GM23248 (cell line): ENCODE measurements at regions not wholly inside any gene's neighbourhood (a gene's known extent, or its start where the extent isn't known, plus 50 kb on each side); places are given as distances from the start of the nearest gene placed in this dataset.
A peak's percentile ranks its signal among the peaks of the same experiment; 100 is the strongest.

Experiments
- DNase-seq: peaks from one replicate; pipeline ENCODE4 v3.0.0-alpha.2; 2015
- H2AFZ ChIP-seq: fragments of 200-600 bp; sonication (generic); 2 replicates; pipeline ENCODE4 v1.6.1; 2016; ENCODE audit warnings: antibody characterized with exemption
- H3F3A ChIP-seq: fragments of 200-600 bp; sonication (generic); 2 replicates; pipeline ENCODE4 v1.6.1; 2016; ENCODE audit warnings: mild to moderate bottlenecking, antibody characterized with exemption, mixed run types; ENCODE audit not compliant: insufficient read depth
- H3K27ac ChIP-seq: fragments of 200-600 bp; sonication (generic); 2 replicates; pipeline ENCODE4 v1.5.1; 2016; ENCODE audit warnings: mild to moderate bottlenecking
- H3K27me3 ChIP-seq: fragments of 200-600 bp; sonication (generic); replicated peaks from 2 replicates; pipeline ENCODE4 v1.6.1; 2016; ENCODE audit warnings: mild to moderate bottlenecking; ENCODE audit not compliant: insufficient read depth
- H3K36me3 ChIP-seq: fragments of 200-600 bp; sonication (generic); 2 replicates; pipeline ENCODE4 v1.6.1; 2016; ENCODE audit warnings: low read depth, mild to moderate bottlenecking
- H3K4me1 ChIP-seq: fragments of 200-600 bp; sonication (generic); 2 replicates; pipeline ENCODE4 v1.6.1; 2016; ENCODE audit warnings: mild to moderate bottlenecking; ENCODE audit not compliant: insufficient read depth
- H3K4me2 ChIP-seq: fragments of 200-600 bp; sonication (generic); one replicate; pipeline ENCODE4 v1.6.1; 2016; ENCODE audit warnings: mild to moderate bottlenecking; ENCODE audit not compliant: unreplicated experiment
- H3K4me3 ChIP-seq: fragments of 200-600 bp; sonication (generic); 2 replicates; pipeline ENCODE4 v1.5.1; 2016; ENCODE audit warnings: mild to moderate bottlenecking
- H3K79me2 ChIP-seq: fragments of 200-600 bp; sonication (generic); 2 replicates; pipeline ENCODE4 v1.6.1; 2016; ENCODE audit warnings: mild to moderate bottlenecking; ENCODE audit not compliant: insufficient read depth
- H3K9ac ChIP-seq: fragments of 200-600 bp; sonication (generic); 2 replicates; pipeline ENCODE4 v1.6.1; 2016; ENCODE audit warnings: mild to moderate bottlenecking
- H3K9me2 ChIP-seq: fragments of 200-600 bp; sonication (generic); 2 replicates; pipeline ENCODE4 v1.6.1; 2016; ENCODE audit warnings: mixed run types, mild to moderate bottlenecking, moderate library complexity; ENCODE audit not compliant: insufficient read depth
- H3K9me3 ChIP-seq: fragments of 200-600 bp; sonication (generic); one replicate; pipeline ENCODE4 v1.6.1; 2017; ENCODE audit warnings: low read depth
- H4K20me1 ChIP-seq: fragments of 200-600 bp; sonication (generic); 2 replicates; pipeline ENCODE4 v1.6.0; 2016; ENCODE audit not compliant: insufficient read depth
- EZH2 ChIP-seq: fragments of 200-600 bp; sonication (generic); IDR thresholded peaks from 2 replicates; pipeline ENCODE4 v1.6.1; 2018; ENCODE audit warnings: antibody characterized with exemption, mild to moderate bottlenecking; ENCODE audit not compliant: insufficient read depth, poor library complexity, severe bottlenecking
- EZH2phosphoT487 ChIP-seq: fragments of 200-600 bp; sonication (generic); IDR thresholded peaks from 2 replicates; pipeline ENCODE4 v1.6.1; 2018; ENCODE audit warnings: antibody characterized with exemption, moderate library complexity, mild to moderate bottlenecking, low read depth; ENCODE audit not compliant: insufficient read depth
- WGBS, 2 experiments: methylation state at CpG; one replicate each; pipeline ENCODE4 v1.1.6; 2015 to 2017; ENCODE audit warnings: low lambda C conversion rate in 2 of 2, low coverage in 1 of 2; ENCODE audit errors: missing lambda C conversion rate in 2 of 2; 5-methylcytosine and 5-hydroxymethylcytosine counted together
- in situ Hi-C: fragments of 300-500 bp; cut with MboI; formaldehyde crosslinking; loops from 2 replicates; pipeline ENCODE4 v1.15.0; 2020

GRCh38 chr2:239717706-239718105 lies 307.4 kb downstream of the NDUFA10 start:
- in situ Hi-C loops: no loop called here
- Histone ChIP-seq H2AFZ (no peak overlapping the region), H3K36me3 (no peaks in the 10 kb centered on the region), H4K20me1 (no peaks in the 10 kb centered on the region), H3K9me3 (no peaks in the 10 kb centered on the region), H3K27me3 (no peaks in the 10 kb centered on the region), H3K79me2 (no peaks in the 10 kb centered on the region), H3K9ac (no peak overlapping the region), H3K4me1 (no peaks in the 10 kb centered on the region), H3K27ac (no peak overlapping the region), H3K4me2 (no peak overlapping the region), H3K9me2 (no peaks in the 10 kb centered on the region), H3F3A (no peaks in the 10 kb centered on the region), H3K4me3 (no peak overlapping the region)
- TF ChIP-seq EZH2phosphoT487 (no peak), EZH2 (no peak)
- 85 to 86% methylated on average over 22 of the region's 22 CpGs for WGBS, 2 experiments
- DNase-seq: no peak

GRCh38 chr2:239717319-239717675 lies 307.8 kb downstream of the NDUFA10 start:
- H2AFZ ChIP-seq: no peak overlapping the region
- in situ Hi-C loops: no loop called here
- no peak overlapping the region for H3K4me2 ChIP-seq
- no peak overlapping the region for H3K4me3 ChIP-seq
- H3K9ac ChIP-seq: no peak overlapping the region
- no peaks in the 10 kb centered on the region for H3K9me2 ChIP-seq
- no peaks in the 10 kb centered on the region for H3F3A ChIP-seq
- H3K9me3 ChIP-seq: no peaks in the 10 kb centered on the region
- DNase-seq: no peak
- H3K79me2 ChIP-seq: no peaks in the 10 kb centered on the region
- 33 to 36% methylated on average over 3 of the region's 3 CpGs for WGBS, 2 experiments
- H3K4me1 ChIP-seq: no peaks in the 10 kb centered on the region
- H3K27me3 ChIP-seq: no peaks in the 10 kb centered on the region
- no peak for TF ChIP-seq EZH2phosphoT487
- no peak for TF ChIP-seq EZH2
- H3K27ac ChIP-seq: no peak overlapping the region
- H4K20me1 ChIP-seq: no peaks in the 10 kb centered on the region
- H3K36me3 ChIP-seq: no peaks in the 10 kb centered on the region

GRCh38 chr2:239716536-239717318 lies 308.4 kb downstream of the NDUFA10 start:
- no peaks in the 10 kb centered on the region for H3F3A ChIP-seq
- H3K27ac ChIP-seq: no peak overlapping the region
- no peaks in the 10 kb centered on the region for H3K27me3 ChIP-seq
- in situ Hi-C loops: no loop called here
- H3K4me2 ChIP-seq: no peak overlapping the region
- no peak overlapping the region for H3K9ac ChIP-seq
- no peaks in the 10 kb centered on the region for H4K20me1 ChIP-seq
- no peaks in the 10 kb centered on the region for H3K36me3 ChIP-seq
- no peak overlapping the region for H2AFZ ChIP-seq
- H3K4me3 ChIP-seq: no peak overlapping the region
- TF ChIP-seq EZH2 (no peak), EZH2phosphoT487 (no peak)
- 8 to 10% methylated on average over 16 of the region's 16 CpGs for WGBS, 2 experiments
- H3K79me2 ChIP-seq: no peaks in the 10 kb centered on the region
- peak; percentile 26 for DNase-seq
- H3K9me3 ChIP-seq: no peaks in the 10 kb centered on the region
- no peaks in the 10 kb centered on the region for H3K9me2 ChIP-seq
- H3K4me1 ChIP-seq: no peaks in the 10 kb centered on the region

GRCh38 chr2:239716009-239716408 lies 309.1 kb downstream of the NDUFA10 start:
- Histone ChIP-seq H3K27ac (no peak overlapping the region), H2AFZ (no peak overlapping the region), H3K27me3 (no peaks in the 10 kb centered on the region), H3K4me3 (no peak overlapping the region), H4K20me1 (no peaks in the 10 kb centered on the region), H3K4me1 (no peaks in the 10 kb centered on the region), H3K9ac (no peak overlapping the region), H3K9me3 (no peaks in the 10 kb centered on the region), H3K36me3 (no peaks in the 10 kb centered on the region), H3K79me2 (no peaks in the 10 kb centered on the region), H3K9me2 (no peaks in the 10 kb centered on the region), H3F3A (no peaks in the 10 kb centered on the region), H3K4me2 (no peak overlapping the region)
- in situ Hi-C loops: no loop called here
- WGBS, 2 experiments: 73 to 75% methylated on average over 6 of the region's 6 CpGs
- TF ChIP-seq EZH2phosphoT487 (no peak), EZH2 (no peak)
- DNase-seq: no peak
